AML-193 (cell line): ENCODE measurements at regions not wholly inside any gene's neighbourhood (a gene's known extent, or its start where the extent isn't known, plus 50 kb on each side); places are given as distances from the start of the nearest gene placed in this dataset.

ENCODE experiments used
- DNase-seq, 2 experiments: peaks; one replicate each; lab custom pipeline; 2025; lab: John Stamatoyannopoulos, UW

DNA sequence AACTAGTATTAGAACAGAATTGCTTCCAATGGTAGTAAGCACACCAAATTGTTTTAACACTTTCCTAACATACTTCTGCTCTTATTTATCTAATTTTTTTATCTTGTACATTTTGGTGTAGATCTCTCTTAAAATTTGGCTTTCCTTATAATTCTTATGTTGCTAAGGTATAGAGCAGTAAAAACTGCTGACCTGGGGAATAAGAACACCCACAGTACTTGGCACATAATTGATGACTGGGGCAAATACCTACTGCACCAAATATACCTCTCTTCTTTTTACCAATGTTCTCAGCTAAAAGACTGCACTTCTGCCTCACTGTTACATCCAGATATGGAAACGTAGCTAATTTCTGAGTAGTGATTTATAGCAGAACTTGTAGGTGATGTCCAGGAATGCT, 642.2 kb downstream of the LIG4 start:
- no peak for DNase-seq

GRCh38 chr13:107572156-107572555, 643.2 kb downstream of the LIG4 start:
- no peak for DNase-seq

DNA sequence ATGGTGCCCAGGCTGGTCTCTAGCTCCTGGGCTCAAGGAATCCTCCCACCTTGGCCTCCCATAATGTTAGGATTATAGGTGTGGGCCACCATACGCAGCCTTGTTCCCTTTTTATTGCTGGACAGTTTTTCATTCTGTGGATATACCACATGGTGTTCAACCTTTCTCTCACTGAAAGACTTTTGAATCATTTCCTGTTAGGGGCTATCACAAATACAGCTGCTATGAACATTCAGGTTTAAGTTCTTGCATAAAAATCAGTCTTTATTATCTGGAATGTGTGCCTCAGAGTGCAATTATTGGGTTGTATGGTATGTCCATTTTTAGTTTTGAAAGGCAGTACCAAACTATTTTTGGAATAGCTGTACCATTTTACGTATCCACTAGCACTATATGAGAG, 647.2 kb downstream of the LIG4 start:
- no peak for DNase-seq

DNA sequence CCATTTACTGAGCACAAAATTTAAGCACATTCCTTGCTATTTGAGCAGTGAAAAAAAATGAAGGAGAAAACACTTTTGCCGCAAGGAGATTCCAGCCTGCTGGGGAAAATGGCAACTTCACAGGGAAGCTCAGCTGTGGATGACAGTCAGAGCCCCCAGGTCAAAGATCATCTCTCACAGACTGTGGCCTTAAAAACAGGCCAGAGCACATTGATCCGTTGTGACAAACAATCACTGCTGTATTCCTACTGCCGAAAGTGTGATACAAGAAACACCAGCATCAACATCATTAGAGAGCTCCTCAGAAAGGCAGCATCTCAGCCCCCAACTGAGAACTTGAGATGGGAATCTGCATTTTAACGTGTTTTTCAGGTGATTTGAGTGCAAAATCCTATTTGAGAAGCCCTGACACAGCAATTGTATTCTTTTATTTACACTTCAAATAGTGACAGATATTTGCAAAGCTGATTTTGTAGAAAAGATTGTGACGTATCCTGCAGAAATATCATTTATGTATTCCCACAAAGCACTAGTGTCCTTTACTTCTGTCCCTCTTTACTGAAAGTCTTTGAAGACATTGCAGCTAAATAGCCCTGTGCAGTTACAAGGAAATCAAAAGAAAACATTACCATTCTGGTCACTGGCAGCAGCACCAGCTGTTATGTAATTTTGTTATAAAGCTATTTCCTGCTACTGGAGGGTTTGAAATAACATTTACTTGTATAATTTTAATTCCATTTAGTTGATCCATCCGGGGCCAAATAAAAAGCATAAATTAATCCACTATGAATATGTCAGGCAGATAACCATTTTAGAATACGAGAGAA, 652.0 kb downstream of the LIG4 start:
- DNase-seq: no peak

DNA sequence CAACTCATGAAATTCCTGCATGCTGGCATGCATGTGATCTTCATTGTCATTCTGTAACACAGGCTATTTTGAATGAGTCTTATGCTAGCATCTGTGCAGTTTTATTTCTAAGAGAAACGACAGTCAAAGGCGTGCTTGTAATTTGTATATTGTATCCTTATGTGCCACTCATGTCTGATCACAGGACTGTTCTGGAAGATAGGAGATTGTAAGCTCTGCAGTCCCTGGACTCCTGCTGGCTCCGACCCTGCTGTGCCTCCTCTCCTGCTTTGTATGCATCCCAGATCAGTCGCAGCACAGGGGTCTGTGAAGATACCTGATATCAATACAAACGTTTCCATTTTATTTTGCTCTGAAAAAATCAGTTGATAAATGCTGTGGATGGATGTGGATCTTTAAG, 653.1 kb downstream of the LIG4 start:
- DNase-seq: no peak

DNA sequence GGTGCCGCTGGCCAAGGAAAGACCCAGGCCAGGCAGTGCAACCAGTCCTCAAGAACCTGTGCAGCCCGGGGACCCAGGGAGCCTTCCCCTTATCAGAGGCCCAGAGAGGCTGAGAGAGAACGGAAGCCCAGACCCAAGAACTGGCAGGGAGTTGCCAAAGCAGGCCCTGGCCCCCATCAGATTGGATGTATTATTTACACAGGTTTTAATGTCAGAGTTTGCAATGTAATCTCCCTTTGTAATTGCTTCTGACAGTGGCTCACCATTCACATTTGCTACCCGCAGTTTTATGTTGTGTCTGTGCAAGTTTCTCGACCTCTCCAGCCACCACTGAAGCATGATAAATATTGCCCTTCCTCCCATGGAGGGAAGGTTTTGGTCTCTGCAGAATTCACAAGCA, 660.9 kb downstream of the LIG4 start:
- no peak for DNase-seq

GRCh38 chr13:107553838-107554237, 661.5 kb downstream of the LIG4 start:
- no peak for DNase-seq

DNA sequence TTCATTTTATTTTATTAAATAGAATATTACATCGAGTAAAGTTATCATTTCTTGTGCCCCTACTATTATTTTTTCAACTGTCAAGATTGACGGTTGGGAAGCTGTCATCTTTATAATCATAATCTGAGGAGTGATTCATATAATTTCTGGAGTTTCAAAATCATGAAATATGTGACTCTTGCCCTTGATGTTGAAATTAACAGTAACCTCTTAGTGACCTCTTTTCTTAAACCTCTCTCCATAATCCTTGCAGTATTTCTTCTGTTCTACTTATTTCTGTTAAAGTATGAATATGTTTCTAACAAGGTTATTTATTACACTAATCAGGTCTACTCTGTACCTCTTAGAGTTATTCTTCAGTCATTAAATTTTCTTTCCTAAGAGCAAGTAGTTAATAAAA, 663.8 kb downstream of the LIG4 start:
- DNase-seq: no peak

- DNase-seq: no peak
Observed at GRCh38 chr13:107548338-107548737, 667.0 kb downstream of the LIG4 start.

GRCh38 chr13:107545946-107546502, 669.3 kb downstream of the LIG4 start:
- DNase-seq: no peak

- DNase-seq: no peak
Observed at GRCh38 chr13:107534548-107534947, 680.8 kb downstream of the LIG4 start.

DNA sequence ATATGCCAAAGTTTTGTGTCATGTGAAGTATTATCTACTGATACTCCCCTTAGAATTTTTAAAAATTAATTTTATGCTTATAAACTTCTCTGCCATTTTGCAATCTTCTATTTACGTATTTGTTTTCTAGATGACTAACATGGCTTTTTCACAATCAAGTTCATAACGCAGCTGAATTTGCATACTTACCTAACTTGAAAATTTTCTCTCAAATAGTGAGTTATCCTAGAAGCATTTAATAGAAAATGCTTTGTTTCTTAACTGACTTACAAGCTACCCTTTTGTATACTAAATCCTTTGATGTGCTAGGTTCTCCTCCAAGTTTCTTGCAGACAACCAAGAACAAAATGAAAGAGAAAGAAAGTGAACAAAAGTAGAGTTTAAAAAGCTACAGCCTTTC, 683.5 kb downstream of the LIG4 start:
- no peak for DNase-seq

DNA sequence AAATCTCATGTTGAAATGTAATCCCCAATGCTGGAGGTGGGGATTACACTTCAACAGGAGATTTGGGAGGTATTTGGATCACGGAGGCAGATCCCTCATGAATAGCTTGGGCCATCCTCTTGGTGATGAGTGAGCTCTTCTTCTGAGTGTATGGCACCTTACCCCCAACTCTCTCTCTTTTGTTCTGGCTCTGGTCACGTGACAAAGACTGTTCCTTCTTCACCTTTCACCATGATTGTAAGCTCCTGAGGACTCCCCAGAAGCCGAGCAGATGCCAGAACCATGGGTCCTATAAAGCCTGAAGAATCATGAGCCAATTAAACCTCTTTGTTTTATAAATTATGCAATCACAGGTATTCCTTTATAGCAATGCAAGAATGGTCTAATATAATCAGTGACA, 684.2 kb downstream of the LIG4 start:
- no peak for DNase-seq

- no peak for DNase-seq
Observed at GRCh38 chr13:107529035-107529434, 686.3 kb downstream of the LIG4 start.

DNA sequence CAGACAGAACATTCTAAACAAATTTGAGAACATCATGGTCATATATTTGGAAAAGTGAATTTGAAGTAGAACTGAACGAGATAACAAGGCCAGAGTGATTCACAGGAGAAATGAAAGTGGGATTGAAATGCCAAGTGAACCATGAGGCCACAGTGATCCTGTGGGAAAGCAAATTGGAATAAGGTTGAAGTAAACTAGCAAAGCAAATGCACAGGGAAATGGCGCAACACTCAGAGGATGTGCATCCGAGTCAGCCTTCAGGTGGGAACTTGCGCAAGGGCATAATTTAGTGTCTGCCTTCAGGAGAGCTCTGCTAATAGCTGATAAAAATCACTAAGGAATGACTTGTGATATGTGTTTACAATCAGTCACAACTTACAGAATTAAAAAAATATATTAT, 696.6 kb downstream of the LIG4 start:
- DNase-seq: no peak

DNA sequence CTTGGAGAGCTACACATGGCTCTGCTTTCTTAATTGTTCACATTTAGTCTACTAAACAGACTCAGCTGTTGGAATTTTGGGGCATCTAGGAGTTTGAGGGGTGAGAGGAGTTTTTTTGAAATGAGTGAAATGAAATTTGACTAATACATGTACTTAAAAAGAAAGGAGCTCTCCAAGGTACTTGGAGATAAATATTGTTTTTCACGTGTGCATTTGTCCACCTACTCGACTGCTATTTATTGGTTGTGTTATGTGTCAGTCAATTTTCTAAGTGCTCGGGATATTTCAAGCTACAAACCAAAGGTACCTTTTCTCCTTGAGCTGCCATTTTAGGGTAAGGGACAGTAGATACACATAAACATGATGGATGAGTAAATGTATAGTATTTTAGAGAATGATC, 697.0 kb downstream of the LIG4 start:
- DNase-seq: no peak

- DNase-seq: no peak
Observed at GRCh38 chr13:107516517-107516916, 698.8 kb downstream of the LIG4 start.

DNA sequence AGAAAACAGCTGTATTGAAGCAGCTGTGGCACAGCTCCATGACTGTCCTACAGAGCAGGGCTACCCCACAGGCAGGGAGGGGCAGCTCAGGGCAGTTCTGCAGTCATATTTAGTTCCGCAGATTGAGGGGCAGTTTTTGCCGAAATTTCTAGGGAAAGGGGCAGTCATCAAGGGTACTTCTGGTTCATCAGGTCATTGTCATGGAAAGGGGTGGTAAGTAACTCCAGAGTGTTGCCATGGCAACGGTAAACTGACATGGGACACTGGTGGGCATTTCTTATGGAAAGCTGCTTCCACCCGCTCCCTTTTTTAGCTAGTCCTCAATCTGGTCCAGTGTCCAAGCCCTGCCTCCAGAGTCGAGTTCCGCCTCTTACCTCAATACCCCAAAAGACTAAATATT, 702.8 kb downstream of the LIG4 start:
- no peak for DNase-seq

GRCh38 chr13:107497661-107498060, 717.7 kb downstream of the LIG4 start:
- no peak for DNase-seq

DNA sequence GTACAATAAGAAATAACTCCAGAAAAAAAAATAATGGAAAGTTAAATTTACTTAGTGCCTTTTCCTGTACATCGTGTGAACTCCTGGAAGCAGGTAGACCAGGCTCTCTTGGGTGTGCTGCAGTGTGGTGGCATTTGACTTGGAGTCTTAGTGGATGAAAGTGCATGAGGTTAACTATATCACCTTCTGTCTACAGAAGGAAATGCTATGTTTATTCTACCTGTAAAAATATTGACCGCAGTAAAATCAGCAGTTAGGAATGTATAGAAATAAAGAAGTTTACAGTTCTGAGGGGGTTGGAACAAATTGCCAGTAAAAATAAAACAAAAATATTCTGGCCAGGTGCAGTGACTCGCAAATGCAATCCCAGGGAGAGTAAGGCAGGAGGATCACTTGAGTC, 722.1 kb downstream of the LIG4 start:
- DNase-seq: no peak

DNA sequence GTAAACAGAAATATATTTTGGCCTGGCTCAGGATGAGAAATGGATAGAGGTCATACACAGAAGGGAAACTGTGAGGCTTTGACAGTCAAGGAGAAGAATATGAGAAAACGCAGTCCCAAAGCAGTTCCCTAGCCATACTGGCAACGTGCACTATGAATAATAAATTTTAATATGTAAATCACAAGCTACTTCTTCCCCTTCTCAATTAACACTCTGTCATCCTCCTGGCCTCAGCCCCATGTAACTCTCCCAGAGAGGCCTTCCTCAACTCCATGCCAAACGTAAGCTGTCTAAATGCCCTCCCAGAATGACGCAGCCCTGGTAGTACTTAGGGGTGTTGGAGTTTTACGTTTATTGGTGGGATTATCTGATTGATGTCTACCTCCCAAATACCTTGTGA, 732.6 kb downstream of the LIG4 start:
- no peak for DNase-seq

- DNase-seq: no peak
Observed at GRCh38 chr13:107480130-107480529, 735.2 kb downstream of the LIG4 start.

GRCh38 chr13:107477772-107478379, 737.5 kb downstream of the LIG4 start:
- DNase-seq: no peak
